ENCODE measurements at regions not wholly inside any gene's neighbourhood (a gene's known extent, or its start where the extent isn't known, plus 50 kb on each side); places are given as distances from the start of the nearest gene placed in this dataset.

GRCh38 chr17:52336796-52337195 lies 178.3 kb upstream of the CA10 start:
- WGBS, 2 experiments (ENCODE audit: extremely low coverage in 2 of 2, insufficient read length in 1 of 2), result no CpG with 5 or more reads among the region's 4 CpGs
- intact Hi-C loops (cut with micrococcal nuclease), result no loop called here

More at GRCh38 chr17:52336796-52337195, 178.3 kb upstream of the CA10 start:
- Histone ChIP-seq H2AK9ac (replicated peaks; ENCODE audit: low read depth, low read length, poor library complexity) (no peak overlapping the region), H3K9me1 (ENCODE audit: insufficient read depth, low read length) (no peaks in the 10 kb centered on the region), H2AFZ (replicated peaks; ENCODE audit: low read length, poor library complexity) (no peak overlapping the region), H3K4me2 (ENCODE audit: low read depth, low read length) (no peak overlapping the region), H2BK120ac (ENCODE audit: low read depth, low read length) (no peak overlapping the region), H3K9ac (ENCODE audit: low read depth, low read length) (no peak overlapping the region), H2BK15ac (ENCODE audit: low read depth, low read length) (no peak overlapping the region), H3K9me3 (ENCODE audit: control insufficient read depth, insufficient read depth, low read length) (0 out of 2 replicates have a peak, but pooled peaks cover 4% of the 10 kb centered on the region), H4K20me1 (ENCODE audit: insufficient read depth, low read length) (no peaks in the 10 kb centered on the region), H3K4ac (ENCODE audit: low read depth, low read length) (no peak overlapping the region), H3K4me1 (ENCODE audit: control insufficient read depth, insufficient read depth, low read length) (no peaks in the 10 kb centered on the region), H3K79me1 (ENCODE audit: low read depth in 1 of 2, low read length in 2 of 2) (no peaks in the 10 kb centered on the region), H3K56ac (ENCODE audit: extremely low read depth, insufficient read depth, low read length) (no peak overlapping the region), H3K36me3 (ENCODE audit: control insufficient read depth, insufficient read depth, low read length) (no peaks in the 10 kb centered on the region), H3K27ac (ENCODE audit: insufficient read depth, low read length) (no peak overlapping the region), H3K14ac (replicated peaks; ENCODE audit: low read depth, low read length) (no peak overlapping the region), H2AK5ac (ENCODE audit: low read depth, low read length) (no peak overlapping the region), H4K91ac (ENCODE audit: insufficient read depth, low read depth, low read length) (no peak overlapping the region), H3K27me3 (ENCODE audit: control insufficient read depth, insufficient read depth, low read length) (no peaks in the 10 kb centered on the region), H3K18ac (ENCODE audit: low read depth, low read length) (no peak overlapping the region), H3K23ac (ENCODE audit: low read depth, low read length) (no peak overlapping the region), H4K5ac (ENCODE audit: low read depth, low read length) (no peak overlapping the region), H4K8ac (ENCODE audit: low read depth in 2 of 2, low read length in 2 of 2) (no peak overlapping the region), H2BK5ac (ENCODE audit: low read depth, low read length, poor library complexity, severe bottlenecking) (no peak overlapping the region), H3K4me3 (ENCODE audit: insufficient read depth, low read depth, low read length) (no peak overlapping the region), H2BK20ac (ENCODE audit: low read depth, low read length) (no peak overlapping the region)
- dilution Hi-C loops (cut with HindIII; ENCODE audit: low sequenced_read_pairs, unreplicated experiment) (no loop called here), in situ Hi-C loops (cut with MboI; ENCODE audit: low sequenced_read_pairs) (no loop called here)
- DNase-seq, result no peak
- POLR2A ChIA-PET (ENCODE audit: unreplicated experiment), result no interaction called here
- no peak for ATAC-seq (ENCODE audit: low read depth)
- no peak for TF ChIP-seq RAD21 (IDR thresholded peaks at IDR 0.05; ENCODE audit: low read length)
- TF ChIP-seq CEBPB (IDR thresholded peaks at IDR 0.05; ENCODE audit: low read depth, low read length), result no peak
- no peak for TF ChIP-seq POLR2A (IDR thresholded peaks at IDR 0.05; ENCODE audit: low read depth, low read length)
- no peak for TF ChIP-seq CHD1 (IDR thresholded peaks at IDR 0.05; ENCODE audit: low read depth, low read length)
- no peak for TF ChIP-seq FOS (IDR thresholded peaks at IDR 0.05; ENCODE audit: low read depth, low read length)
- TF ChIP-seq, protein P1, sequence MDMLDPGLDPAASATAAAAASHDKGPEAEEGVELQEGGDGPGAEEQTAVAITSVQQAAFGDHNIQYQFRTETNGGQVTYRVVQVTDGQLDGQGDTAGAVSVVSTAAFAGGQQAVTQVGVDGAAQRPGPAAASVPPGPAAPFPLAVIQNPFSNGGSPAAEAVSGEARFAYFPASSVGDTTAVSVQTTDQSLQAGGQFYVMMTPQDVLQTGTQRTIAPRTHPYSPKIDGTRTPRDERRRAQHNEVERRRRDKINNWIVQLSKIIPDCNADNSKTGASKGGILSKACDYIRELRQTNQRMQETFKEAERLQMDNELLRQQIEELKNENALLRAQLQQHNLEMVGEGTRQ (IDR thresholded peaks at IDR 0.05; ENCODE audit: low read depth, low read length), result no peak
- CTCF ChIA-PET, result no interaction called here
- BruUV-seq (replicated peaks), result no TSS peak

Measured in IMR-90 (cell line).